Astrocyte (in vitro differentiated cells and primary cell): ENCODE measurements at regions not wholly inside any gene's neighbourhood (a gene's known extent, or its start where the extent isn't known, plus 50 kb on each side); places are given as distances from the start of the nearest gene placed in this dataset.

Experiments
- EZH2 ChIP-seq: IDR thresholded peaks from 2 replicates; pipeline ENCODE4 v1.6.1; 2012; ENCODE audit warnings: mild to moderate bottlenecking, low read length, inconsistent platforms; ENCODE audit not compliant: insufficient read depth
- TF ChIP-seq, protein P1 (sequence below): IDR thresholded peaks from 2 replicates; pipeline ENCODE4 v1.5.1; 2011; ENCODE audit warnings: low read depth, mild to moderate bottlenecking, inconsistent platforms, low read length, moderate library complexity; ENCODE audit not compliant: insufficient read depth

- TF ChIP-seq, protein P1, sequence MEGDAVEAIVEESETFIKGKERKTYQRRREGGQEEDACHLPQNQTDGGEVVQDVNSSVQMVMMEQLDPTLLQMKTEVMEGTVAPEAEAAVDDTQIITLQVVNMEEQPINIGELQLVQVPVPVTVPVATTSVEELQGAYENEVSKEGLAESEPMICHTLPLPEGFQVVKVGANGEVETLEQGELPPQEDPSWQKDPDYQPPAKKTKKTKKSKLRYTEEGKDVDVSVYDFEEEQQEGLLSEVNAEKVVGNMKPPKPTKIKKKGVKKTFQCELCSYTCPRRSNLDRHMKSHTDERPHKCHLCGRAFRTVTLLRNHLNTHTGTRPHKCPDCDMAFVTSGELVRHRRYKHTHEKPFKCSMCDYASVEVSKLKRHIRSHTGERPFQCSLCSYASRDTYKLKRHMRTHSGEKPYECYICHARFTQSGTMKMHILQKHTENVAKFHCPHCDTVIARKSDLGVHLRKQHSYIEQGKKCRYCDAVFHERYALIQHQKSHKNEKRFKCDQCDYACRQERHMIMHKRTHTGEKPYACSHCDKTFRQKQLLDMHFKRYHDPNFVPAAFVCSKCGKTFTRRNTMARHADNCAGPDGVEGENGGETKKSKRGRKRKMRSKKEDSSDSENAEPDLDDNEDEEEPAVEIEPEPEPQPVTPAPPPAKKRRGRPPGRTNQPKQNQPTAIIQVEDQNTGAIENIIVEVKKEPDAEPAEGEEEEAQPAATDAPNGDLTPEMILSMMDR = no peak
- no peak for TF ChIP-seq EZH2
These were observed 190.7 kb upstream of the BMP4 start for GRCh38 chr14:54147282-54147681.
